Mesothelial cell of epicardium (in vitro differentiated cells): ENCODE measurements at regions not wholly inside any gene's neighbourhood (a gene's known extent, or its start where the extent isn't known, plus 50 kb on each side); places are given as distances from the start of the nearest gene placed in this dataset.

Experiments used
- DNase-seq, 2 experiments: peaks; one replicate each; pipeline ENCODE4 v3.0.0; 2021; ENCODE audit warnings: low spot score in 2 of 2; ENCODE audit not compliant: unreplicated experiment in 2 of 2
- H3K27ac Mint-ChIP-seq: 2 replicates; pipeline ENCODE4 v1.8.0; 2021; ENCODE audit warnings: mixed read lengths
- H3K27me3 Mint-ChIP-seq: 2 replicates; pipeline ENCODE4 v1.8.0; 2021; ENCODE audit warnings: low read depth, mixed read lengths
- H3K36me3 Mint-ChIP-seq: 2 replicates; pipeline ENCODE4 v1.8.0; 2021; ENCODE audit warnings: mixed read lengths
- H3K4me1 Mint-ChIP-seq: 2 replicates; pipeline ENCODE4 v1.8.0; 2021; ENCODE audit warnings: mixed read lengths
- H3K4me3 Mint-ChIP-seq: 2 replicates; pipeline ENCODE4 v1.8.0; 2021; ENCODE audit warnings: mild to moderate bottlenecking, moderate library complexity, mixed read lengths
- H3K9me3 Mint-ChIP-seq: 2 replicates; pipeline ENCODE4 v1.8.0; 2021; ENCODE audit warnings: mixed read lengths
- CTCF ChIP-seq: fragments of 200-600 bp; sonication (generic); IDR thresholded peaks from one replicate; pipeline ENCODE4 v1.5.0; 2021; ENCODE audit warnings: antibody characterized with exemption; ENCODE audit not compliant: unreplicated experiment

GRCh38 chr2:111627256-111627655 lies 256.7 kb downstream of the ANAPC1 start:
- Mint-ChIP-seq H3K4me3 (no peak overlapping the region), H3K36me3 (peaks cover 11% of the 10 kb centered on the region), H3K9me3 (peaks cover 37% of the 10 kb centered on the region), H3K4me1 (peaks cover 5% of the 10 kb centered on the region), H3K27ac (no peak overlapping the region), H3K27me3 (no peaks in the 10 kb centered on the region)
- TF ChIP-seq CTCF: no peak
- no peak for DNase-seq

GRCh38 chr2:111628221-111628620 lies 255.8 kb downstream of the ANAPC1 start:
- H3K27ac Mint-ChIP-seq: no peak overlapping the region
- TF ChIP-seq CTCF: no peak
- no peak overlapping the region for H3K4me3 Mint-ChIP-seq
- DNase-seq: no peak
- H3K4me1 Mint-ChIP-seq: peaks cover 13% of the 10 kb centered on the region
- peaks cover 37% of the 10 kb centered on the region for H3K9me3 Mint-ChIP-seq
- peaks cover 11% of the 10 kb centered on the region for H3K36me3 Mint-ChIP-seq
- H3K27me3 Mint-ChIP-seq: no peaks in the 10 kb centered on the region

GRCh38 chr2:111629983-111630382 lies 254.0 kb downstream of the ANAPC1 start:
- Mint-ChIP-seq H3K9me3 (peaks cover 37% of the 10 kb centered on the region), H3K4me1 (peaks cover 9% of the 10 kb centered on the region), H3K27me3 (no peaks in the 10 kb centered on the region), H3K27ac (no peak overlapping the region), H3K36me3 (peaks cover 11% of the 10 kb centered on the region), H3K4me3 (no peak overlapping the region)
- no peak for DNase-seq
- no peak for TF ChIP-seq CTCF

GRCh38 chr2:111632661-111633060 lies 251.3 kb downstream of the ANAPC1 start:
- Mint-ChIP-seq H3K9me3 (peaks cover 43% of the 10 kb centered on the region), H3K4me3 (no peak overlapping the region), H3K27ac (no peak overlapping the region), H3K36me3 (peaks cover 8% of the 10 kb centered on the region), H3K27me3 (no peaks in the 10 kb centered on the region), H3K4me1 (peaks cover 9% of the 10 kb centered on the region)
- no peak for DNase-seq
- TF ChIP-seq CTCF: no peak

- H3K36me3 Mint-ChIP-seq: peaks cover 8% of the 10 kb centered on the region
- peaks cover 45% of the 10 kb centered on the region for H3K9me3 Mint-ChIP-seq
- no peak for DNase-seq
- H3K4me3 Mint-ChIP-seq: no peak overlapping the region
- no peak for TF ChIP-seq CTCF
- H3K27ac Mint-ChIP-seq: no peak overlapping the region
- H3K27me3 Mint-ChIP-seq: no peaks in the 10 kb centered on the region
- H3K4me1 Mint-ChIP-seq: peaks cover 9% of the 10 kb centered on the region
These were observed 250.8 kb downstream of the ANAPC1 start for GRCh38 chr2:111633189-111633588.

GRCh38 chr2:111633643-111634042 lies 250.3 kb downstream of the ANAPC1 start:
- H3K36me3 Mint-ChIP-seq: peaks cover 8% of the 10 kb centered on the region
- H3K27ac Mint-ChIP-seq: no peak overlapping the region
- peaks cover 43% of the 10 kb centered on the region for H3K9me3 Mint-ChIP-seq
- DNase-seq: no peak
- TF ChIP-seq CTCF: no peak
- no peaks in the 10 kb centered on the region for H3K27me3 Mint-ChIP-seq
- no peak overlapping the region for H3K4me3 Mint-ChIP-seq
- H3K4me1 Mint-ChIP-seq: peaks cover 9% of the 10 kb centered on the region
